AG04449 (cell line): ENCODE measurements at regions not wholly inside any gene's neighbourhood (a gene's known extent, or its start where the extent isn't known, plus 50 kb on each side); places are given as distances from the start of the nearest gene placed in this dataset.

Experiments
- CTCF ChIA-PET: fragments of 350-600 bp; formaldehyde crosslinking; extraction: SDS; loops from one replicate; lab custom pipeline; 2021; ENCODE audit warnings: antibody characterized with exemption; lab: Yijun Ruan, JAX
- POLR2A ChIA-PET: fragments of 400-600, 350-600 bp; formaldehyde crosslinking; extraction: SDS; loops from one replicate; lab custom pipeline; 2020; ENCODE audit warnings: antibody characterized with exemption, inconsistent platforms; lab: Yijun Ruan, JAX
- DNase-seq: peaks from one replicate; pipeline ENCODE4 v3.0.0-alpha.2; 2010; ENCODE audit warnings: low read depth, low spot score
- H3K4me3 ChIP-seq: 2 replicates; pipeline ENCODE4 v1.5.1; 2011; ENCODE audit warnings: low read depth, mild to moderate bottlenecking, control low read depth, low read length
- CTCF ChIP-seq: IDR thresholded peaks from one replicate; pipeline ENCODE4 v1.5.1; 2011; ENCODE audit warnings: mild to moderate bottlenecking, moderate library complexity, low read length, control low read depth, inconsistent platforms; ENCODE audit not compliant: insufficient read depth; ENCODE audit errors: missing control alignments

GRCh38 chr11:24124876-24125275, 372.0 kb upstream of the LUZP2 start:
- DNase-seq = no peak
- CTCF ChIA-PET = interaction anchor here (1.2 kb wide), 1 partner anchor 10 kb away, joined by 3 read pairs; no protein-coding TSS in a partner anchor
- H3K4me3 ChIP-seq = no peak overlapping the region
- POLR2A ChIA-PET = no interaction called here
- no peak for TF ChIP-seq CTCF

GRCh38 chr11:24131698-24132097, 365.2 kb upstream of the LUZP2 start:
- ChIA-PET POLR2A (no interaction called here), CTCF (no interaction called here)
- no peak for DNase-seq
- TF ChIP-seq CTCF = no peak
- H3K4me3 ChIP-seq = no peak overlapping the region

GRCh38 chr11:24132471-24132870, 364.4 kb upstream of the LUZP2 start:
- ChIA-PET CTCF (no interaction called here), POLR2A (no interaction called here)
- H3K4me3 ChIP-seq = no peak overlapping the region
- TF ChIP-seq CTCF = no peak
- no peak for DNase-seq

- no peak for DNase-seq
- ChIA-PET POLR2A (no interaction called here), CTCF (interaction anchor here (1.2 kb wide), 1 partner anchor 10 kb away, joined by 3 read pairs; no protein-coding TSS in a partner anchor)
- TF ChIP-seq CTCF = no peak
- no peak overlapping the region for H3K4me3 ChIP-seq
These were observed 361.8 kb upstream of the LUZP2 start for GRCh38 chr11:24134879-24135589.

- ChIA-PET CTCF (no interaction called here), POLR2A (interaction anchor here (0.6 kb wide), 1 partner anchor 152 kb away, joined by 3 read pairs; no protein-coding TSS in a partner anchor)
- TF ChIP-seq CTCF = no peak
- DNase-seq = no peak
- H3K4me3 ChIP-seq = no peak overlapping the region
These were observed 354.8 kb upstream of the LUZP2 start for GRCh38 chr11:24142062-24142461.

- TF ChIP-seq CTCF = no peak
- DNase-seq = no peak
- no peak overlapping the region for H3K4me3 ChIP-seq
- ChIA-PET CTCF (no interaction called here), POLR2A (no interaction called here)
These were observed 351.4 kb upstream of the LUZP2 start for GRCh38 chr11:24145411-24145810.
